GM21381 (cell line): ENCODE measurements at regions not wholly inside any gene's neighbourhood (a gene's known extent, or its start where the extent isn't known, plus 50 kb on each side); places are given as distances from the start of the nearest gene placed in this dataset.
"Not testable (repeated sequence)": the region's sequence is repeated elsewhere in the genome, so short reads cannot be mapped to it uniquely, and the experiment has no call there.

Experiments
- ATAC-seq: cut with Tn5 transposase; IDR thresholded peaks from one replicate; pipeline ENCODE4 v1.9.1; 2021; ENCODE audit warnings: mild to moderate bottlenecking, moderate library complexity; ENCODE audit not compliant: unreplicated experiment

- no peak for ATAC-seq
Measured at GRCh38 chr2:215863687-215864086, 149.7 kb downstream of the MREG start.

DNA sequence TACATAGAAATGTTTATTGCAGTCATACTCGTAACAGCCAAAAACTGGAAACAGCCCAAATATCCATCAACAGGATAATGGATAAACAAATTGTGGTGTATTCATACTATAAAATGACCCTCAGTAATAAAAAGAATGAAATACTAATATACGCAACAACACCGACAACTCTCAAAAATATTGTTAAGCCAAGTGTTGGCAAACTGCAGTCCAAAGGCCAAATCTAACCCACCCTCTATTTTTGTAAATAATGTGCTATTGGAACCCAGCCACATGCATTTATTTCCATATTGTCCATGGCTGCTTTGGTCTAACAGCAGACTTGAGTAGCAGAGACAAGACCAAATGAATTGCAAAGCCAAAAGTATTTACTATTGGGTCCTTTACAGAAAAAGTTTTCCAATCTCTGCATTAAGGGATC, 151.0 kb downstream of the MREG start:
- ATAC-seq = no peak

DNA sequence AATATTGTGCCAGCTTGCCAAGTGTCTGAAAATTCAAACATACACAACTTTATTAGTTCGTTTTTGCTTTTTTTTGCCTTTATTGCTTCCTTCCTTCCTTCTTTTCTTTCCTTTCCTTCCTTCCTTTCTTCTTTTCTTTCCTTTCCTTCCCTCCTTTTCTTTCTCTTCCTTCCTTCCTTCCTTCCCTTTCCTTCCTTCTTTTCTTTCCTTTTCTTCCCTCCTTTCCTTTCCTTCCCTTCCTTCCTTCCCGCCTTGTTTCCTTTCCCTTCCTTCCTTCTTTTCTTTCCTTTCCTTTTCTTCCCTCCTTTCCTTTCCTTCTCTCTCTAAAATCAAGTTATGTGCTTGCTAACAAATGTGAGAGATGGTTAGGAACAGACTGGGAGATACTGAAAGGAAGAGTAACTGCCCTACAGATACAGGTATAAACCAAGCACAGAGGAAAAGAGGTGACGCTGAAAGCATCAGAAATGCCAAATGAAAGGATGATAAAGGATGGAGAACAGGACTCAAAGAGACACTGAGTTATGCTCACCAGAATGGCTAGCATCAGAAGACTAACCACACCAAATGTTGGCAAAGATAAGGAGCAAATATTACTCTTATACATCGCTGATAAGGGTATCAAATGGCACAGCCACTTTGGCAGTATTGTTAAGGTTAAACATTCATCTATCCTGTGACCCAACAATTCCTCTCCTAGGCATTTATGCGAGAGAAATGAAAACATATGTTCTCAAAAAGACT, 151.6 kb downstream of the MREG start:
- no peak for ATAC-seq

GRCh38 chr2:215856080-215856479, 157.3 kb downstream of the MREG start:
- ATAC-seq = no peak

DNA sequence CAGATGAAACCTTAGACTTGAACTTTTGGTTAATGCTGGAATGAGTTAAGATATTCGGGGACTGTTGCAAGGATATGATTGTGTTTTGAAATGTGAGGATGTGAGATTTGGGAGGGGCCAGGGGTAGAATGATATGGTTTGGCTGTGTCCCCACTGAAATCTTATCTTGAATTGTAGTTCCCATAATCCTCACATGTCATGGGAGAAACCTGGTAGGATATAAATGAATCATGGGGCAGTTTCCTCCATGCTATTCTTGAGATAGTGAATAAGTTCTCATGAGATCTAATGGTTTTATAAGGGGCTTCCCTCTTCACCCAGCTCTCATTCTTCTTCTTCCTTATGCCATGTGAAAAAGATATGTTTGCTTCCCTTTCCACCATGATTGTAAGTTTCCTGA, 158.0 kb downstream of the MREG start:
- ATAC-seq = not testable (repeated sequence)

GRCh38 chr2:215854008-215854407, 159.3 kb downstream of the MREG start:
- no peak for ATAC-seq

DNA sequence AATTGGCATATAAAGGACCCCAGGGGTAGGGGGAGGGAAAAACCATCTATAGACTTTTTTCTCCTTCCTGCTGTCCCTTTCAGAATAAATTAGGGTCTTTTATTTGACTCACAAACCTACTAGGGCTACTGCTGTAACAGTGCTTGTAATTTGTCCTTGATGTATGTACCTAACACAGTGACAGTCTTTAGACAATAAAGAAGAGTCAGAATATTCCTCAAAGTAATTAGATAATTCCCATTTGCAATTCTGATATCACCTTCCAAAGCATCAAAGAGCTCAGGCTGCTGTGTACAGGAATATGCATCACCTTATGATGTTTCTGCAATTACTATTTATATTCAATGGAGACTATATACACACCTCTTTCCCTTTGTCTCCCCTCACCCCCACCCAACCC, 161.7 kb downstream of the MREG start:
- ATAC-seq = no peak

GRCh38 chr2:215851082-215851481, 162.3 kb downstream of the MREG start:
- no peak for ATAC-seq

DNA sequence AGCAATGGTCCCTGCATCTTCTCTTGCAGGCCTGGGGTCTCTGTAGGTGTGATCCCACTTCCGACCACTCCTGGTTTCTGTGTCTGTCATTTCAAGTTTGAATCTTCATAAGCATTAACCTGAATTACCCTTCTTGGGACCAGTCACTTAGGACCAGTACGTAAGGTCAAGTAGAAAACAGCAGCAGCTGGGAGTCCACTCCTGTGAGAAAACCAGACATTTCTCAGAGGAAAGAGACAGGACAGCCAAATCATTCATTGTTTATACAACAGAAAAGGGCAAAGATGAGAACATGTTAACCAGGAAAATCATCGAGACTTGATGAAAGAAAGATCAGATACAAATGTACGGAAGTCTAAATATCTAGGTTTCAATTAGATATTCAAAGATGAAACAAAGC, 163.0 kb downstream of the MREG start:
- ATAC-seq = no peak

DNA sequence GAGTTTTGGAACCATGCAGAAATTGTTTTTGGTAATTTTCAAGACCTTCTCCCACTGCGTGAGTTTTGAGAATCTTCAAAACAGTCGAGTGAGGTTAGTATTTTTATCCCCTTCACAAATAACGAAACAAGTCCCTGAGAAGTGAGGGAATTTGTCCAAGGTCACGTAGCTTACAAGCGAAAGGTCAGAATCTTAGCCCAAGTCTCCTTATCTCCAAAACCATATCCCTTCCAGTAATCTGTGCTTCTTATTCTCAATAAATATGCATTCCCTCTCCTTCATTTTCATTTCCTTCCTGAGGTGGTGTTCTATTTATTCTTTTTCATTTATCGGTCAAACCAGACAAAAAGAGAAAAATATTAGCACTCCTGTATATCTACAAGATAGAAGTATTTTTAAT, 163.6 kb downstream of the MREG start:
- no peak for ATAC-seq

DNA sequence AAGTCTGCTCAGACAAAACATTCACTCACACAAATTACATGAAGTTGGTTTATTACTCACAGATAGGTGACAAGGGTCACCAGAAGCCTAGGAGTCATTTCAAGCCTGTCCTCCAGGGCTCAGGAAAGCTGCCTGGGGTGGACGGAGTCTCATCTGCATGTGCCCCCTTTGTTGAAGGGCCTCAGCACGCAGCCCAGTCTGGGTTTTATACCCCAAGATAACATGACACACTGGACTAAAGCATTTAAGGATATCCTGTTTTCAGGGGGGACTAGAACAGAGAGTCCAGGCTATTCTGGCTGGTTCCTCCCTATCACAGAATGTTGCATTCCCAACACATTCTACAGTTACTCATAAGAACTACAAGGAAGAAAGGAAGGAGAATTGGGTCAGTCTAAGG, 164.7 kb downstream of the MREG start:
- ATAC-seq = no peak

DNA sequence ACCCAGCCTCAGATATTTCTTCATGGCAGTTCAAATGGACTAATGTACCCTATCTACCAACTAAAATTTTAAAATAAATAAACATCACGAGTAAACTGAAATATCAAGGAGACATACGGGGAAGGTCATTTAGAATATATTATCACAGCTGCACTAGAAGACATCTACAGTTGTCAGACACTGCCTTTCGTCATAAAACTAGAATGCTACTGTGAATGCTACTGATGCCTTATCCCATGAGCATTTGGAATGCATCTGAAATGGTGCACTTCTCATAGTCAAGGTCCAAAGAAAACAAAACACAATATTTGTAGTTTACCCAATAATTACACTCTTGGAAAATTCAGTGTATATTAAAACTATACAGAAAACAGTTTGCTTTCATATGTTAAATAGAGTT, 165.2 kb downstream of the MREG start:
- no peak for ATAC-seq

GRCh38 chr2:215847718-215848117, 165.6 kb downstream of the MREG start:
- no peak for ATAC-seq

DNA sequence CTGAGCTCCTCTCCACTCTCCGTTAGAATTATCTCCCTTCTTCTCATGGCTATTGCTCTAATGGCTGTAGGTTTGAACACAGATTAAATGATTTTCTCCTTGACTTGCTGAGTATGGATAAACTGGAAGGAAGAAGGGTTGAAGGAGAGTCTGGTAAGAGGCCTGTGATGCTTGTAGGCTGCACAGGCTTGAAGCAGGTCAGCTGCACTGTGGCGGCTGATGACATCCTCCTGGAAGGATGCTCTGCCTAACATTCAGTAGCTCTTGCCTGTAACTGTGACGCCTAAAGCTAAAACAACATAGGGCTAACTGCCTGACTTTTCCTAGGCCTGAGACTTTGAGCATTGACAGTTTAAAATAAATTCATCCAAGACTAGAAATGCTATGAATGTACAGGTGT, 166.3 kb downstream of the MREG start:
- ATAC-seq = no peak

GRCh38 chr2:215845839-215846586, 167.3 kb downstream of the MREG start:
- peak; percentile 57 for ATAC-seq

DNA sequence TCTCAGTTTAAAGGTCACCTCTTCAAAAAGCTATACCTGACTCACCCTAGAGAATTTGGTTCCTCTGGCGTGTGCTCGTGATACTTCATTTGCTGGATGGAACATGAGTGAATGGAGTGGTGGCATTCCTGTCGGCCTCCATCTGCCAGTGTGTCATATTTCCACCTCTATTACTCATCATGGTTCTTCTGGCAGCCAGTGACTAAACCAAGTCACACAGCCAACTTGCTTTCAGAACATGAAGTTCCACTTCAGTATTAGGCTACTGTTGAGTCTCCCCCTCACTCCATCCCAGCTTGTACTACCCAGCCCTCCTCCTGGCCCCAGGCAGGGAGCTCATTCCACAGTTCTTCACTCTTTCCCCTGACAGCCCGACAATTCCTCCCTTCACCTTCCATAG, 169.8 kb downstream of the MREG start:
- no peak for ATAC-seq

DNA sequence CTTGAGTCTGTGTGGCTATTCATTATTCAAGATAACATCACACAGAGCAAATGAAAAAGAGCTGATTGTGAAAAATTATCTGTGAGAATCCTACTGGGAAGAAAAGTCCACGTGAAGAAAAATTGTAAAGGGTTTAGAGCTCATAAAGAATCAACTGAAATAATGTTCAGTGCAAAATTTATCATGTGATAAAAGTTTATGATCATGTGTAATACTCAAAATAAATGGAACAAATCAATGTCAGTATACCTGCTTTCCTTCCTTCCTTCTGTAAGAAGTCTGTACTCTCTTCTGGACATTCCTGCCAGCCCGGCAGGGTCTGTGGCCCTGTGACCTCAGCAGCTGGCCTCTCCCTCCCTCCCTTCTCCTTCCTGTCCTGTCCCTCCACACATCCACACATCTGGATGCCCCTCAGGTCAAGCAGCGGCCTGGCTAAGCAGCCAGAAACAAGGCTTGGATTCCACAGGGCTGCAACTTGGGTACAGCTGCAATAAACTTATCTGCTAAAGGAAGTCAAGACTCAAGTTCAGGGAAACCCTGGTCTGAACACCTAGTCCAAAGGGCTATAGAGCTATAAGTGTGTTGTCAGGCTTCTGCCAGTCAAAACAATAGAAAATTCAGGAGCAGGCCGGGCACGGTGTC, 172.1 kb downstream of the MREG start:
- peak; percentile 20 for ATAC-seq

- ATAC-seq = no peak
Measured at GRCh38 chr2:215839816-215840215, 173.5 kb downstream of the MREG start.

GRCh38 chr2:215839309-215839708, 174.0 kb downstream of the MREG start:
- ATAC-seq = no peak

- no peak for ATAC-seq
Measured at GRCh38 chr2:215836881-215837280, 176.5 kb downstream of the MREG start.

DNA sequence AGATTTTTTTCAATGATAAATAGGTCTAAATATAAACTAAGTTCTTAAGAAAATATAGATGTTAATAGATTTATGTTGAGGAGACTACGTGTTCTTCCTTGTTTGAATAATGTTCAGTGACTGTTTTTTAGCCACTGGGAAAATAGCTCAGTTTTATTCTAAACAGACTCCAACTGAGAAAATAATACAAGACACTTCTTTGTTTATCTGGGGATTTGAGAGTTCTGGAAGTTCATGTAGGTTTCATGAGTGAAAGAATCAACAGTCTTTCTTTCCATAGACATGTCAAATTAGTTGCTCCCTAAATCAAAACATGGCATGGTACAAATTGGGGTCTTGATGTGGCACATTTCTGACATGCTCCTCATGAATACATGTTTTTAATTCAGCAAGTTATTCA, 177.7 kb downstream of the MREG start:
- no peak for ATAC-seq

DNA sequence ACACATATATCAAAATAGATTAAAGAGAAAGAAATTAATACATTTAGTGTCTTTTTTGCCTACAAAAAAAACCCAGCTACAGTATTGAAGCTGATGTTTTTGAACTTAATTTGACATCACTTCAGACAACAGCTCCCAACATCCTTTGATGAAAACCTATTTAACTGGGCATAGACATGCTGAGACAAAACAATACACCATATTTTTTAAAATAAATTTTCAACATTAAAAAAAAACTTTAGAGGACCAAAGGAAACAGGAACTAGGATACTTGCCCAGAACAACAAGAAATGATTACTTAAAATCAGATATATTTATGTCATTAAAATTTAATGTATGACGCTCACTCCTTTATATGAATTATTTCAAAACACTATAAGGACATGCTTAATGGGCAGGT, 178.1 kb downstream of the MREG start:
- no peak for ATAC-seq
